Activated CD4-positive, alpha-beta T cell treated with anti-CD3 and anti-CD28 coated beads for 36 hours (primary cell): ENCODE measurements at regions not wholly inside any gene's neighbourhood (a gene's known extent, or its start where the extent isn't known, plus 50 kb on each side); places are given as distances from the start of the nearest gene placed in this dataset.

Experiments
- ATAC-seq: fragments of 200-7000 bp; cut with Tn5 transposase; one replicate; pipeline ENCODE4 v1.10.0; 2021; ENCODE audit warnings: mild to moderate bottlenecking, moderate library complexity
- CTCF ChIA-PET: fragments of 350-600 bp; sonication (Branson Sonifier 250); formaldehyde crosslinking; loops from one replicate; lab custom pipeline; 2021; ENCODE audit warnings: antibody characterized with exemption; lab: Charles Lee
- POLR2A ChIA-PET: fragments of 350-600 bp; sonication (Branson Sonifier 250); formaldehyde crosslinking; loops from one replicate; lab custom pipeline; 2021; ENCODE audit warnings: antibody characterized with exemption, inconsistent platforms; lab: Charles Lee
- DNase-seq: peaks from one replicate; pipeline ENCODE4 v3.0.0-alpha.2; 2020
- H3K27ac Mint-ChIP-seq: one replicate; pipeline ENCODE4 v1.8.0; 2021; ENCODE audit warnings: mixed read lengths
- H3K27me3 Mint-ChIP-seq: one replicate; pipeline ENCODE4 v1.8.0; 2021; ENCODE audit warnings: mixed read lengths
- H3K36me3 Mint-ChIP-seq: one replicate; pipeline ENCODE4 v1.8.0; 2021; ENCODE audit warnings: low read depth, mixed read lengths
- H3K4me1 Mint-ChIP-seq: one replicate; pipeline ENCODE4 v1.8.0; 2021; ENCODE audit warnings: mixed read lengths
- H3K4me3 Mint-ChIP-seq: one replicate; pipeline ENCODE4 v1.8.0; 2021; ENCODE audit warnings: mild to moderate bottlenecking, moderate library complexity, mixed read lengths
- H3K9me3 Mint-ChIP-seq: one replicate; pipeline ENCODE4 v1.8.0; 2021; ENCODE audit warnings: low read depth, mixed read lengths
- intact Hi-C, 2 experiments: fragments of 100-400 bp; cut with DNase I in 1 of 2; cut with micrococcal nuclease in 1 of 2; formaldehyde crosslinking; loops; one replicate each; pipeline versions ENCODE4 v1.14.2 to v1.15.1; 2022 to 2024; cut with DNase I, micrococcal nuclease

DNA sequence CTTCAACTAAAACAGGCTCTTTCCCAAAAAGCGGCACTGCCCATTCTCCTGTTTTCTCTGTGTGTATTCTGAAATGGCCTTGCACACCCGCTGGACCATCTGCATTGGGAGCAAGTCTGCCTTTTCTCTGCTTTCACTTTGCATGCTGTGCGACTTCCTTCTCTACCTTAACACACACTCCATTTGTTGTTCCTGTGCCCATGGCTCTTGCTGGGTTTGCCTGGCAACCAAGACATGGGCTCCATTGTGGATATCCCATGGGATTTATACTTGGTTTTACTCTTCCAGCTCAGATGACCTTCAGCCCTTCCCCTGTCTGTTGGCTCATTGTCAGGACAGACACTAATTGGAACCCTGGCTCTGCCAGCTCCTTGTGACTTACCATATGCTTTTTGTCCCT, 465.3 kb downstream of the REEP3 start:
- no peak overlapping the region for H3K4me3 Mint-ChIP-seq
- DNase-seq (no peak), ATAC-seq (no peak)
- intact Hi-C loops, result no loop called here
- no peaks in the 10 kb centered on the region for H3K36me3 Mint-ChIP-seq
- no peak overlapping the region for H3K27ac Mint-ChIP-seq
- no peaks in the 10 kb centered on the region for H3K4me1 Mint-ChIP-seq
- ChIA-PET POLR2A (no interaction called here), CTCF (no interaction called here)
- H3K9me3 Mint-ChIP-seq, result peaks cover 2% of the 10 kb centered on the region
- peaks cover 2% of the 10 kb centered on the region for H3K27me3 Mint-ChIP-seq

DNA sequence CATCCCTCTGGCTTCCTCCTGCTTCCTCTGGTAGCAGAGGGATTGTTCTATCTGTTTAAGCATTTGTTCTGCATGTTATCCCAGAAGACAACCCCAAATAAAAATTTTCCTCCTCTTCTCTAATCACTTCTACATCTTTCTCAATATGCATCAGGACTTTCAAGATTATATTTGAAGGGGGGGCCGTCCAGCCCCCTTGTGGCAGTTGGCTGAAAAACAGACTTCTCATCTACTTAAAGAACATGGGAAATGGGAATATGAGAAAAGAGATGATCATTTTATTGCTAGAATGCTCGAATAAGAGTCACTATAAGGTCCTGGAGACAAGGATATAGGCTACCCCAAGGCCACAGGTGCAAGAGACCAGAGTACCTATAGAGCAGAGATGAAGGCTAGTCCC, 466.0 kb downstream of the REEP3 start:
- Mint-ChIP-seq H3K27me3 (peaks cover under 1% of the 10 kb centered on the region), H3K4me3 (no peak overlapping the region), H3K4me1 (no peaks in the 10 kb centered on the region), H3K36me3 (no peaks in the 10 kb centered on the region), H3K27ac (no peak overlapping the region), H3K9me3 (peaks cover under 1% of the 10 kb centered on the region)
- DNase-seq (no peak), ATAC-seq (no peak)
- intact Hi-C loops, result no loop called here
- ChIA-PET CTCF (no interaction called here), POLR2A (no interaction called here)

DNA sequence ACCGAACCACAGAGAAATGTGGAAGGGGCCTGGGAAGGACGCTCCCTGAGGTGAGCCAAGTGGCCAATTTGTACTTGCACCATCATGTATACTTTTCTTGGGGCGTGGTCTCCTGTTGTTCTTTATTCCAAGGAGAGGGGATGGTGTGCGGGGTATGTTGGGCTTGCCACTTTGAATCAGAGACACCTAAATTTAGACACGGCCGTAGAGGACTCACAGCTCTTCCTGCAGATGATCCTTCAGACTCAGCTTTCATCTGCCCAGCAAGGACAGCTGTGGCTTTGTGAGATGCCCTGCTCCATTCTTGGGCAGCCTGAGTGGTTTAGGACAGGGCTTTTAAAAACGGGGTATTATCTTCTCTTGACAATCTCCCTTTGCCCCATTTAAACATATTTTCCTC, 473.2 kb downstream of the REEP3 start:
- no peaks in the 10 kb centered on the region for H3K4me1 Mint-ChIP-seq
- peaks cover 2% of the 10 kb centered on the region for H3K9me3 Mint-ChIP-seq

DNA sequence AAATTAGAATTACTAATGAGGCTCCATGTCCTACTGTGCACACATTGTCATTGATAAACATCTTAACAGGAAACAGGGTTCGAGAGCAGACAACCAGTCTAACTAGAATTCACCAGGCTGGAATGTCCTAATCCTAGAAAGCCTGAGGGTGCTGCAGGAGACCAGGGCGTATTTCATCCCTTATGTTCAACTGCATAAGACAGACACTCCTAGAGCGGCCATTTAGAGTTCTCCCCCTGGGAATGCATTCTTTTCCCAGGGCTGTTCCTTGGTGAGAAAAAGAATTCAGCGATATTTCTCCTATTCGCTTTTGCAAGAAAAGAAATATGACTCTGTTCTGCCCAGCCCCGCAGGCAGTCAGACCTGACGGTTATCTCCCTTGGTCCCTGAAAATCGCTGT, 486.0 kb downstream of the REEP3 start:
- no peaks in the 10 kb centered on the region for H3K4me1 Mint-ChIP-seq
- peaks cover 12% of the 10 kb centered on the region for H3K9me3 Mint-ChIP-seq
- CTCF ChIA-PET, result no interaction called here
- POLR2A ChIA-PET, result no interaction called here
- no peaks in the 10 kb centered on the region for H3K36me3 Mint-ChIP-seq
- intact Hi-C loops, result no loop called here
- H3K27ac Mint-ChIP-seq, result no peak overlapping the region
- ATAC-seq, result no peak
- peaks cover 9% of the 10 kb centered on the region for H3K27me3 Mint-ChIP-seq
- no peak for DNase-seq
- H3K4me3 Mint-ChIP-seq, result no peak overlapping the region

More for the DNA sequence above, 473.2 kb downstream of the REEP3 start:
- intact Hi-C loops, result no loop called here
- CTCF ChIA-PET, result no interaction called here
- DNase-seq, result no peak
- Mint-ChIP-seq H3K27me3 (peaks cover 1% of the 10 kb centered on the region), H3K27ac (no peak overlapping the region), H3K36me3 (no peaks in the 10 kb centered on the region), H3K4me3 (no peak overlapping the region)
- POLR2A ChIA-PET, result no interaction called here
- ATAC-seq, result no peak

DNA sequence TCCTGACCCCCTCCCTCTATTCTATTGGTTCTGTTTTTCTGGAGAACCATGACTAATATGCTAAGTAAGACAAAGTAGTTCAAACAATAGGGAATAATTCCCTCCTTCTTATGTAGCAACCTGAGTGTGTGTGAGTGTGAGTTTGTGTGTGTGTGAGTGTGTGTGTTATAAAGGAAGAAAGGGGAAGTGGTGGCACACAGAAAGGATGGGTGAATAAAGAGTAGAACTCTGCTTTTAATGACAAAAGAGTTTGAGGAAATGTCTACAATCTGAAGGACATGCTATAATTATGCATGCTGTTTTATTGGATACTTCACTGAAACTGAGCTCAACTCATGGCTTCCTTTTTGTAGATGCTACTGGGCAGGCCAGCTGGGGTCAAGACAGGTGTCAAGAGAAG, 489.5 kb downstream of the REEP3 start:
- intact Hi-C loops, result no loop called here
- CTCF ChIA-PET, result interaction anchor here (1.7 kb wide), 1 partner anchor 36 kb away, joined by 4 read pairs; no protein-coding TSS in a partner anchor
- ATAC-seq, result no peak
- Mint-ChIP-seq H3K9me3 (peaks cover 12% of the 10 kb centered on the region), H3K36me3 (no peaks in the 10 kb centered on the region), H3K27ac (no peak overlapping the region), H3K27me3 (peaks cover 10% of the 10 kb centered on the region), H3K4me3 (no peak overlapping the region), H3K4me1 (no peaks in the 10 kb centered on the region)
- no peak for DNase-seq
- POLR2A ChIA-PET, result no interaction called here

DNA sequence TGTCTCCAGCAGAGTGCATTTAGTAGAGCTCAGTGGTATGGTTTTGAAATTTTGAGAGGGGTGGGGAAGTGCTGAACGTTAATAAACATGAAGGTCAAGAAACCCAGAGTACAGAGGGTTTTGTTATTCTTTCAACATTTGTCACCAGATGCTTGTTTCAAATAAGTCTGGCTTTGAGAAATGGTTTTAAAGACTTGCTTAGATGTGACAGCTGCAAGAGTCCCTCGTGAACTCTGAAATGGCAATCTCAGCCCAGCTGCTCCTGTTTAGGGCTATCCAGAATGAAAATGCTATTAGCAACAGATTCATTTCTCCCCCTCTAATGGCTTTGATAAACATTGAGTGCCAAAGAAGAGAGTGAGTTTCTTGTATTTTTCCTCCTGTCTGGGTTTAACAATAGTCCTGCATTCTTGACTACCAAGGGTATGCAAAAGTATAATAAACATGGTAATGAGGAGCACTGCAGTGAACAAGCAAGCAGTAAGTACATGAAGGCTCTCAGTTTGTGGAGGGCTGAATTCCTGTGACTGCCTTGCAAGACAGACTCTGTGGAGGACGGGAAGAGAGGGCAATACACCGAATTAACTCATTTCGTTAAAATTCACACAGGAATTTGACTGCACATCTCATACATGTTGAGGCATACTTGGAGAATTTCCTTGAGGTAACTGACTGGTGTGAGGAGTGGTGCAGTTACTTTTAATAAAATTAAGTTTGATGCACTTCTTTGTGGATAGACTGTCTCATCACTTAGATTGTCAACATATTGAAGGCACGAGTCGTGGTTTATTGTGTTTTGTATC, 490.9 kb downstream of the REEP3 start:
- intact Hi-C loops, result no loop called here
- DNase-seq, result no peak
- no peak overlapping the region for H3K4me3 Mint-ChIP-seq
- peaks cover 10% of the 10 kb centered on the region for H3K27me3 Mint-ChIP-seq
- POLR2A ChIA-PET, result no interaction called here
- peaks cover 6% of the 10 kb centered on the region for H3K9me3 Mint-ChIP-seq
- H3K36me3 Mint-ChIP-seq, result no peaks in the 10 kb centered on the region
- H3K27ac Mint-ChIP-seq, result no peak overlapping the region
- ATAC-seq, result no peak
- CTCF ChIA-PET, result interaction anchor here (1.7 kb wide), 1 partner anchor 37 kb away, joined by 4 read pairs; no protein-coding TSS in a partner anchor
- H3K4me1 Mint-ChIP-seq, result no peaks in the 10 kb centered on the region

DNA sequence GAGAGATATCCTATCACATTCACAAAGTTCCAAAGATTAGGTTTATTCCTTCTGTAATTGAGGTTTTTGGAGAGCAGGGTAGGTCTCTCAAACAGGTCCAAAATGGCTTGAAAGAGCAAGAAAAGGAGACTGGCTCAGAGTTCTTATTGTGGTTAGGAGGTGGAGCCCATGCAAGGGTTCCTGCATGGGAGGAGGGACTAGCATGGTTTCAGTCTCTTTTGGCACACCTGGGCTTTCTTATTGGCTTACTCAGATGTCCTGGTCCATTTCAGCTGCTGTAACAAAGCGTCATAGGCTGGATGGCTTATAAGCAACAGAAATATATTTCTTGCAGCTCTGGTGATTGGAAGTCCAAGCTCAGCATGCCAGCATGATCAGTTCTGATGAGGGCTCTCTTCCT, 493.1 kb downstream of the REEP3 start:
- Mint-ChIP-seq H3K27me3 (peaks cover 10% of the 10 kb centered on the region), H3K4me1 (no peaks in the 10 kb centered on the region), H3K36me3 (no peaks in the 10 kb centered on the region), H3K27ac (no peak overlapping the region), H3K4me3 (no peak overlapping the region), H3K9me3 (peaks cover under 1% of the 10 kb centered on the region)
- DNase-seq (no peak), ATAC-seq (no peak)
- CTCF ChIA-PET, result no interaction called here
- intact Hi-C loops, result no loop called here
- POLR2A ChIA-PET, result interaction anchor here (0.6 kb wide), 1 partner anchor 183 kb away, joined by 3 read pairs; no protein-coding TSS in a partner anchor

DNA sequence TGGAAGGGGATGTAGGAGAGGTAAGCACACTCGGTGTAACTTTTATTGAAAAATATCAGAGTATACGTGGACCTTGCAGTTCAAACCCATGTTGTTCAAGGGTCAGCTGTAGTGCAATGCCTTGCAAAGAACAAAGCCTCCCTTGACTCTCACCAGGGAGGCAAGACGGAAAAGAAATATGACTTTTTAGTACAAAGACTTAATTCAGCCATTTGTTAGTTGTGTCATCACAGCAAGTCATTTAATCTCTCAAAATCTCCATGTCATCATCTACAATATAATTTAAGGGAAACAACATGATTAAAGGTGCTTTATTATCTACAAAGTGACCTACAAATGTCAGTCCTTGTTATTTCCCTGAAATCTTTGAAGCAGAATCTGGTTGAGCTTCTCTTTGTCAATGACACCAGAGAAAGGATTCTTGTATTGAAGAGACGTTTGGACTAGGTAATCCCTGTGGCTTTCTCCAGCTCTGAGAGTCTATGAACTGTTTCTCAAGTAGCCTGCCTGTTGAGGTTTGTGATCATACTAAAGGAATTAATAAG, 502.8 kb downstream of the REEP3 start:
- H3K27ac Mint-ChIP-seq, result no peak overlapping the region
- intact Hi-C loops, result no loop called here
- H3K36me3 Mint-ChIP-seq, result no peaks in the 10 kb centered on the region
- H3K4me3 Mint-ChIP-seq, result no peak overlapping the region
- peaks cover 8% of the 10 kb centered on the region for H3K9me3 Mint-ChIP-seq
- ChIA-PET POLR2A (no interaction called here), CTCF (no interaction called here)
- ATAC-seq, result no peak
- H3K4me1 Mint-ChIP-seq, result no peaks in the 10 kb centered on the region
- no peak for DNase-seq
- peaks cover 2% of the 10 kb centered on the region for H3K27me3 Mint-ChIP-seq

DNA sequence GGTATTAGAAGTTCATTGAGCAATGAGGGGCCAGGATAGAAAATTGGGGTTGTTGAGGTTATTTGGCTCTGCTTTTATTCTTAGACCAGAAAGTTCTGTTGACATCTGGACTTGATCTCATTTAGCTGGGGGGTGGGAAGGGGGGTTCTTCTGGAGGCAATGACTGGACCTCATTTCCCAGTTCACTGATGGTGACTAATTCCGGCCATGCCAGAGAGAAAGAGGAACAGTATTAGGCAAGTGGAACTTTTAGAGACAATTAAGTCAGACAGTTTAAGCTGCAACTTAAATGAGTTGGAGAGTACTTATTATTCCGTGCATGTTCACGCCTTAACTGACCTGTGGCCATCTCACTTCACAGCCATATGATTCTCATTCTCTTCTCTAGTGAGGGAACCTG, 512.5 kb downstream of the REEP3 start:
- Mint-ChIP-seq H3K27me3 (peaks cover 7% of the 10 kb centered on the region), H3K9me3 (no peaks in the 10 kb centered on the region), H3K4me1 (no peaks in the 10 kb centered on the region), H3K36me3 (no peaks in the 10 kb centered on the region), H3K4me3 (no peak overlapping the region), H3K27ac (no peak overlapping the region)
- POLR2A ChIA-PET, result no interaction called here
- CTCF ChIA-PET, result interaction anchor here (1.0 kb wide), 1 partner anchor 67 kb away, joined by 3 read pairs; no protein-coding TSS in a partner anchor
- ATAC-seq, result no peak
- no peak for DNase-seq
- intact Hi-C loops, result no loop called here

DNA sequence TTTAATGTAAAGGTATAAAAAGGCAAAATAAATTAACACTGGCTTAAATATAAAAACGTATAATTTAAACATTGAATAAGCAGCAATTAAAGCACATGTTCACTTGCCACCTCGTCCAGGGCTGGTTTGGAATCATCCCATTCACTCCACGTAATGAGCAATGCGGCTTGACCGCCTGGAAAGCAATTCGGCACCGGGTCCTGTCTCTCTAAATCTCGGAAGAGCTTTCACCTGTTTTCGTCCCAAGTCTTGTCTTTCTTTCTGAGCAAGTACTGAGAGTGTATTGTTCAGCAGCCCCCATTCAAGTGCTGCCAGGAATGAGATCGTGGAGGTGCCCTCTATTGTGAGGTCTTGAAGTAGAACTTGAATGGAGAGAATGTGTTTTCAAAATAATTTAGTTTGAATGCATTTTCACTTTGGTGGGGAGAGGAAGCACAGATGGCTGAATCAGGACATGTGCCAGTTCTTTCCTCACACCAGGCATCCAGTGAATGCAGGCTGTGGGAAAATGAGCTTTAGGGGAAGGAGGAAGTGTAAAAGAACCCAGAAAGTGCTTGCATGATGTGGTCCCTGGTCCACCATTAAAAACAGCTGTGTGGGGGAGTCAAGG, 515.2 kb downstream of the REEP3 start:
- Mint-ChIP-seq H3K4me3 (no peak overlapping the region), H3K4me1 (peaks cover 5% of the 10 kb centered on the region), H3K27me3 (peaks cover 10% of the 10 kb centered on the region), H3K27ac (no peak overlapping the region), H3K36me3 (no peaks in the 10 kb centered on the region), H3K9me3 (no peaks in the 10 kb centered on the region)
- ChIA-PET POLR2A (no interaction called here), CTCF (interaction anchor here (0.6 kb wide), 1 partner anchor 106 kb away, joined by 3 read pairs; no protein-coding TSS in a partner anchor)
- intact Hi-C loops, result no loop called here
- DNase-seq (no peak), ATAC-seq (no peak)

DNA sequence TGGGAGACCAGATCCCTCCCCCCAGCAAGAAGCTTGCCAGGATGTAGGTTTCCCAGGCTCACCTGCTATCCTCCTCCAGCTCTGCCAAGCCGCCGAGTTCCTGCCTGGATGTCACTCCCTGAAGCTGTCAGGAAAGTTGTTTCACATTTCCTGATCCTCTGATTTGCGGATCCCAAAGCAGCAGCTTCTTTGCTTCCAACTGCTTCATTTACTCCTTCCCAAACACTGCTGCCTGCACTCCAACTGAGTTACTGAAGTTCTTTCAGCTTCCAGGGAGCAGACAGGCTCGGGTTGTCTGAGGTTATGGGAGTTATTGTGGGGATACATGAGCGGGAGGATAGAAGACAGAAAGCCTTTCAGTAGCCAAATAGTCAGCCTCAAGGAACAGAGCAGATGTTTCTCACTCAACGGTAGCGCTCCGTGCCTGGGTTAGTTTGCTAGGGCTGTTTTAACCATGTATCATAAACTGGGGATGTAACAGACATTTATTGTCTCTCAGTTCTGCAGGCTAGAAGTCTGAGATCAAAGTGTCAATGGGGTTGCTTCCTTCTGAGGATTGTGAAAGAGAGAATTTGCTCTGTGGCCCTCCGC, 516.0 kb downstream of the REEP3 start:
- ChIA-PET CTCF (no interaction called here), POLR2A (no interaction called here)
- DNase-seq (no peak), ATAC-seq (no peak)
- H3K27ac Mint-ChIP-seq, result no peak overlapping the region
- no peak overlapping the region for H3K4me3 Mint-ChIP-seq
- H3K27me3 Mint-ChIP-seq, result peaks cover 10% of the 10 kb centered on the region
- H3K9me3 Mint-ChIP-seq, result no peaks in the 10 kb centered on the region
- H3K36me3 Mint-ChIP-seq, result no peaks in the 10 kb centered on the region
- intact Hi-C loops, result no loop called here
- peaks cover 5% of the 10 kb centered on the region for H3K4me1 Mint-ChIP-seq
